GM18520 (cell line): ENCODE measurements at regions not wholly inside any gene's neighbourhood (a gene's known extent, or its start where the extent isn't known, plus 50 kb on each side); places are given as distances from the start of the nearest gene placed in this dataset.

Experiments
- ATAC-seq: cut with Tn5 transposase; IDR thresholded peaks from one replicate; pipeline ENCODE4 v1.9.1; 2021; ENCODE audit not compliant: unreplicated experiment

- ATAC-seq: no peak
Observed at GRCh38 chr6:121499666-121500065, 64.2 kb downstream of the GJA1 start.

GRCh38 chr6:121503589-121503991 lies 68.1 kb downstream of the GJA1 start:
- no peak for ATAC-seq

DNA sequence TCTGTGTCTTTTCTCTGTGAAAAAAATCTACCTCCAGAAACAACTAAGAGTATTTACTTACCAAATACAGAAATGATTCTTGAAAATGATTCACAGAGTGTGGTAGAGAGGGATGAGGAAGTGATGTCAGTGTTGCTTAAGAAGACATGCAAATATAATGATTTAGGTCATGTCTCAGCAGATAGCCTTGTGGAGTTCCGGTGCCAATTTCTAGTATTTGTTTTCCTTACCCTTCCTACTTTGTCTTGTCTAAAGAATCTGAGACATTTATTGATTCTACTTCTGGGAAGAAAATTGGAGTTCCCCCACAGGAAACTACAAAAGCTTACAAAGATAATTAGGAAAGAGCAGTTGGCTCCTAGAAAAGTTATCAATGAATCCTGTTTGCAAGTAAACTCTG lies 68.8 kb downstream of the GJA1 start:
- no peak for ATAC-seq

DNA sequence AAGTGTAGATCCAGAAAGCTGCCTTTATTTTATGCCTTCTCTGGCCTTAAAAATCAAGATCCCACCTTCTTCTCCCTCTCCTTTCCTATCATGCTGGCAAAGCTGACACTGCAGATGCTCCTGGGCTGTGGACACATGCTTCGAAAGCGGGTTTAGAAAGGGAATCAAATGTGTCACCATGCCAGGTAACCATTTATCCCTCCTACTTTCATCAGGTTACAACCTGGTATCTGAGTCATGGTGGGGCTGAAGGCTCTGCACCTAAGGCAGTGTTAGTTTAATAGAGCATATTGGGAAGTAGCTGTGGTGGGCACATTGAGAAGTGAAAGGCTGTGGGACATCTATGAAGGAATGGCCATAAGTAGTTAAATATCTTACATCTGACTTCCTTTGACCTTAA lies 69.8 kb downstream of the GJA1 start:
- no peak for ATAC-seq

GRCh38 chr6:121506761-121507754 lies 71.6 kb downstream of the GJA1 start:
- no peak for ATAC-seq

DNA sequence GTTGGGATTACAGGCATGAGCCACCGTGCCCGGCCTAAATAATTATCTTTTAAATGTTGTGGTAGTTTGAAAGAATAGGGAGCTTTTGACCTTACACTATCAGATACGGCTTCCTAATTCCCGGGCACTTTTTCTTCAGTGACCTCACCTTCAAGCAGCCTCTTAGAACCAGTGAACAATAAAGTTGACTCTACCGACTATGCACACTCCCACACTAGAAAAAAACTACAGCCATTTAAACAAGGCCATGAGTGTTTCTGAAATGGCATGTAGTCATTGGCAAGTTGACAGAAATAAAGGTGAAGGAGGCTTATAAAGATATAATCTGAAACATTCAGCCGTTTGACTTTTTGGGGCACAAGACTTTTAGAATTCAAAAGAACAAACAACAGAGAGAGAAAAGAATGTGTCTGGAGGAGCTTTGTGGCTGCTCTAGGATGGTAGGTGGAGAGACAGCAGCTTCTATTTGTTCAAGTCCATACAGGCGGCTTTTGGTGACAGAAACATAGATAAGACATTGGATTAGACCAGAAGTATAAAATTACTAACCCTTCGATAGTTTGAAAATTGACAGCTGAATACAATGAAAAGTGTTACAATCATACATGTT lies 75.2 kb downstream of the GJA1 start:
- no peak for ATAC-seq

- ATAC-seq: no peak
Observed at GRCh38 chr6:121515630-121516265, 80.3 kb downstream of the GJA1 start.

DNA sequence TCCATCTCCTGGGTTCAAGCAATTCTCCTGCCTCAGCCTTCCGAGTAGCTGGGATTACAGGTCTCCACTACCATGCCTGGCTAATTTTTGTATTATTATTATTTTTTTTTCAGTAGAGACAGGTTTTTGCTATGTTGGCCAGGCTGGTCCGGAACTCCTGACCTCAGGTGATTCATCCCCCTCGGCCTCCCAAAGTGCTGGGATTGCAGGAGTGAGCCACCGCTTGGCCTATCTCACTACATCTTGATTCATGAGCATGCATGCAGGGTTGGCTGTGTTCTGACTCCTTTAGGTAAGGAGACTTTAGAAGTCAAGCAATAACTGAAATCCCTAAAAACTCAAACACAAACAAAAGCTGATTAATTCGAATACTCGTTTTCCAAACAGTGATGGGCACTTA lies 80.9 kb downstream of the GJA1 start:
- ATAC-seq: no peak

DNA sequence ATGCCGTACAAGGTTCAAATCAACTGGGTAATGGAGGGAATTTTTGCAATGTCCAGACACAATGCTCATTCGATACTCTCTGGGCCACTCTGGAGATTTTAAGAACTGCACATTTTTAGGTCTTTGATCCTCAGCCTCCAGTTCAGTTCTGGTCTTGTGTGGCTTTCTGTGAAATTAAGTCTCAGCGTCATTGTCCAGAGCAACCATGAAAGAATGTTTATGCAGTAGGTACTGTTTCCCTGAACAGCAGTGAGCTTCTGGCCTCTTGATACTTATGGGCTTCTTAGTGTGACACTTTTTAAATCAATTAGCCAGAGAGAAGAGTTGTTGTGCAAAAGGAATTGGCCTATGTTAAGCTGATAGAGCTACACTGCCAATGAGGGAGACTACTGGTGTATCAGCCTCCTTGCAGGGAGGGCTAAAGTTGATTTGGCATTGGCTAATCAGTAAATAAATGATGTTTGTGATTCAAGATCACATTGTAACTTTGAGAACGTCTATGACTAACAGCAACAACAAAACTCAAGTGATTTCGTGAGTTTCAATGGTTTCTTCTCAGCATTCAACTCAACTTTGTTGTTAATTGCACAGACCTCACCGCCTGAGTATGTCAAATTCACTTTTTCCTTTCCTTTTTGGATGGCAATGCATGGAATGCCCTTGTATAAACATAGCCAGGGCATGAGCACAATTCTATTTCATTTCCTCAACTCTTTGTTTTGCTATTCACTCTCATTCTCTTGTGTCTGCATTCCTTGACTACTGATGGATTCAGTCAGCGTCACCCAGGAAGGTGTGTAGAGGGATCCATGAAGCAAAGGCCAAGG lies 85.1 kb downstream of the GJA1 start:
- no peak for ATAC-seq

GRCh38 chr6:121521164-121521555 lies 85.7 kb downstream of the GJA1 start:
- ATAC-seq: no peak

DNA sequence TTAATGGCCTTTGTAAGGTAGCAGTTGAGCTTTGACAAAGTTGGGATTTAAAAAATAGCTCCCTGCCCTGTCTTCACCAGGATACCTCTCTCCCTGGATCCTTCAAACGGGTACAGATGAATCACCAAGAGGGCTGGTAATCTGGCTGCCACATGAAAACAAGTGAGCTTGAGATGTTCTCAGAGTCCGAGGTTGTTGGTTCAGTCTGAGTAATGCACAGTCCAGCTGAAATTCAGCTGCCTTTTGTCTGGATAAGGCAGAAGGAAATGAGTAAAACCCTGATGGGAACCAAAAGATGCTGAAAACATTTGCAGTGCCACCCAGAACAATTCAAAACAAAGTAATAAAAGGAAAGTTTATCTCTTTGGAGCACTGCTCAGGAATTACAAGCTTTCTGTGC lies 86.8 kb downstream of the GJA1 start:
- ATAC-seq: no peak

- ATAC-seq: no peak
Observed at GRCh38 chr6:121522771-121523386, 87.4 kb downstream of the GJA1 start.

DNA sequence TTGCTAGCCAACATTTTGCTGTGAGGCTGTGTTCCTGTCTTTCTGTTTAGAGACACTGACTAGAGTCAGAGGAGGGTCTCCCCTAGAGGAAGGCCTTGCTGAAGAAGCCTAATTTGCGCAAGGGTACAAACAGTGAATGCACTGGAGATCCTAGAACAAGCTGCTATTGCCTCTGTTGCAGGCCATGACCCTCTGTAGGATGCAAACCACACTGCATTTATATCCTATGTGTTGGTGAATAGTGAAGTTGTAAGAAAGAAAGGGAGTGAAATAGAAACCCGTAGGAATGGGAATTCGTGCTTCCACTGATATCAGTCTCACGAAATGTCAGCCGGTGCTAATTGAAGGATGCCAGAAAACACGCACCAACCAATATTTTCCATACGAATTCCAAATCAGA lies 88.2 kb downstream of the GJA1 start:
- no peak for ATAC-seq

DNA sequence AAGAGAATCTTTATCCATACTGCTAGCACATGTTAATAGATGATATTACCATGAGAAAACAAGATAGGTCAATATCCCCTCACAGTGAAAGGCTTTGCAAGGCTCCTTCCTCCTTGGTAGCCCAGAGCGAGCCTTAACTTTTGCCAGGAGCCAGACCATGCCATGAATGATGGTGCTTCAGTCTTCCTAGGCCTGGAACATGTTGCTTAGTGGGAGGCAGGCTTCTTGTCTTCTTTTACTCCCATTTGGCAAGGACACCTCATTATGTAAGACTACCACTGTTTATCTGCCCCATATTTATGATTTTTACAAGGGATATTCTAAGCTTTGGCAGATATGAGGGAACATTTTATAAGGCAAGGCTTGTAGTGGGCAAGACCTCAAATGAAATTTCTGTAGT lies 90.8 kb downstream of the GJA1 start:
- no peak for ATAC-seq

- no peak for ATAC-seq
Observed at GRCh38 chr6:121531658-121532169, 96.3 kb downstream of the GJA1 start.

DNA sequence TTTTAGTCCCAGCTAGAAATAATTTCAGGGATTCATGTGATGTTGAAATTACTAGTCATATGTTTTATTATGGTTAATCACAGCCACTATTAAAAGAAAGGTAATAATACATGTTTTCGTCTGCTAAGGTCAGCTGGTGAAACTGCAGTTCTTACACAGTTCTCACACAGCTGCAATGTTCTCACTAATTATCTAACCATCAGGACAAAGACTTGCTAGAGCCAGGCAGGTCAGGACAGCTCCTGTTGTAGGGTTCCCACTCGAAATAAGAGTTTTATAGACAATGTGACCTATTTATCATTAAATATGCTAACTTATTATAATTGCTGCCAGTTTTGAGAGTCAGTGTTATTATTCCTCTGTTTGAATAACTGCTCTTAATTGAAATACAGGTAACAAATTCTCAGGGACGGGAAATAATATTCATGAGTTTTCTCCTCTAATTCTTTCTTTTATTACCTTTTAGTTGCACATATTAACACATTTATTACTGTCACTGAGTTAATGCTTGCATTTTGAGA lies 97.9 kb downstream of the GJA1 start:
- ATAC-seq: no peak

DNA sequence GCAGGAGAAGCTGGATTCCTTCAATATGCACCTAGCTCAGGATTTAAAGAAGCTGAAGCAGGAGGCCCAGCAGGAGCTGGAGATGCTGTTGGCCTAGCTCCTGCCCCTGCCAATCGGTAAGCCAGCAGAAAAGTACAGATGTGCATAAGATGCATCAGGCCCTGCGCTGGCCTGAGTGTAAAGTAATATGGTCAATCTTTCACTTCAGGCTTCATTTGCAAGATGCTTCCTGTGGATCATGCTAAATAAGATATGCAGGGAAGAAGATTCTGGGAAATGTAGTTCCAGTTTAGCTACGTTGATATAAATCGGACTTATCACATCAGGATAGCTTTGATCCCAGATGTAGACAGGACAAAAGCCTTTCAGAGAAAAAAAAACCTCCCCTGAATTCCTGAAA lies 100.3 kb downstream of the GJA1 start:
- ATAC-seq: no peak

- ATAC-seq: no peak
Observed at GRCh38 chr6:121536345-121536744, 100.9 kb downstream of the GJA1 start.

- ATAC-seq: no peak
Observed at GRCh38 chr6:121539439-121539838, 104.0 kb downstream of the GJA1 start.

DNA sequence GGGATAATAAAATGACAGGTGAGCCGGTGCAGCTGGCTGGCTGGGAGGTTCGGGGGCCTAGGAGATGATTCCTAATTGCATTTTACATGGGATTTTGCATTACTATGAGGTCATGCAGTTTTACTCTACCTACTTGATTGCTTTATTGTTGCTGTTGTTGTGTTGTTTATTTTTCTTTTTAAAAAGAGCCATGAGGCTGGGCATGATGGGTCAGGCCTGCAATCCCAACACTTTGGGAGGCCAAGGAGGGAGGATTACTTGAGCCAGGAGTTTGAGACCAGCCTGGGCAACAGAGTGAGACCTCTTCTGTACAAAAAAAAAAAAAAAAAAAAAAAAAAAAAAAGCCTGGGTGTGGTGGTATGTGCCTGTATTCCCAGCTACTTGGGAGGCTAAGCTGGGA lies 104.8 kb downstream of the GJA1 start:
- no peak for ATAC-seq
